ENCODE measurements at regions not wholly inside any gene's neighbourhood (a gene's known extent, or its start where the extent isn't known, plus 50 kb on each side); places are given as distances from the start of the nearest gene placed in this dataset.

DNA sequence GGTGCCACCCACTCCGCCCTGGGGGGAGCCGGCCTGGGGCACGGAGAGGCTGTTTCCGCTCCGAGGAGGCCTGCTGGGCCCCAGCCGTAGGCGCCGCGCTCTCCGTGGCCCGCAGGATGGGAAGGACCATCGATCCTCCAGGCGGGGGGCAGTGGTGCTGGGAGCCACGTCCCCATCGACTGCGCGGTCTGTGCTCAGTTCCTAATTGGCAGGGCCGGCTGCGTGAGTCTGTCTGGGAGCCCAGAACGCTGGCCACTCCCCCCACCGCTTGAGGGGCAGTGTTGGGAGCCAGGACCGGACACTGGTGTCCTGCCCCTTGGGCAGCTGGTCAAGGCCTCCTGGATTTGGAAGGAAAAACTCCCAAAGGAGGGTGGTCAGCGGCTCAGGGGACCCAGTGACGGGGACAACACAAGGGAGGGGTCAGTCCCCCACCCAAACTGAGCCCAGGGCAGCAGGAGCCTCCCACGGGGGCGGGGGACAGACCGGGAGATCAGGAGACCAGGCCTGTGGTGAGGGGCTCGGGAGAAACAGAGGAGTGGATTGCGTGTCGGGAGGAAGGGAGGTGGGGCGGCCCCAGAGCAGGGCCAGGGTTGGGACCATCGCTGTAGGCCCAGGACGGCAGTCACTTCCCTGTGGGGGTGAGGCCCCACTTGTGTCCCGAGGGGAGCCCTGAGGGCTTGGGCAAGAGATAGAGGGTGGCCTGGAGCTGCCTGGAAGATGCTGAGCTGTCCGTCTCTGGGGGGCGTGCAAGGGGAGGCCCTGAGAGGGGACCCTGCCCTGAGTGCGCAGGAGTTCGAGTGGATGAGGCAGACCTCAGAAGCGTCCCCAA, 89.0 kb downstream of the UNCX start:
- Histone ChIP-seq H2AFZ (ENCODE audit: low read length) (no peak overlapping the region), H3K4me1 (ENCODE audit: low read length) (no peaks in the 10 kb centered on the region), H3K79me2 (ENCODE audit: low read length) (no peaks in the 10 kb centered on the region), H3K4me2 (ENCODE audit: low read depth, low read length) (no peak overlapping the region), H3K4me3 (ENCODE audit: low read length) (no peak overlapping the region), H3K9ac (ENCODE audit: low read length) (no peak overlapping the region), H4K20me1 (ENCODE audit: insufficient read depth, low read length) (no peaks in the 10 kb centered on the region), H3K27ac (ENCODE audit: low read length) (no peak overlapping the region), H3F3A (ENCODE audit: insufficient read depth, low read length) (no peaks in the 10 kb centered on the region), H3K9me3 (replicated peaks; ENCODE audit: insufficient read depth, low read length) (no peaks in the 10 kb centered on the region), H3K27me3 (replicated peaks; ENCODE audit: insufficient read depth, low read length) (peaks cover 72% of the 10 kb centered on the region), H3K36me3 (replicated peaks; ENCODE audit: insufficient read depth, low read length) (no peaks in the 10 kb centered on the region), H3K9me2 (replicated peaks; ENCODE audit: insufficient read depth, low read length) (no peaks in the 10 kb centered on the region)
- no peak for DNase-seq
- no peak for TF ChIP-seq EZH2phosphoT487 (IDR thresholded peaks at IDR 0.05; ENCODE audit: low read length)
- no peak for TF ChIP-seq EZH2 (optimal IDR thresholded peaks at IDR 0.05; ENCODE audit: low read depth, low read length)
- TF ChIP-seq, protein P1, sequence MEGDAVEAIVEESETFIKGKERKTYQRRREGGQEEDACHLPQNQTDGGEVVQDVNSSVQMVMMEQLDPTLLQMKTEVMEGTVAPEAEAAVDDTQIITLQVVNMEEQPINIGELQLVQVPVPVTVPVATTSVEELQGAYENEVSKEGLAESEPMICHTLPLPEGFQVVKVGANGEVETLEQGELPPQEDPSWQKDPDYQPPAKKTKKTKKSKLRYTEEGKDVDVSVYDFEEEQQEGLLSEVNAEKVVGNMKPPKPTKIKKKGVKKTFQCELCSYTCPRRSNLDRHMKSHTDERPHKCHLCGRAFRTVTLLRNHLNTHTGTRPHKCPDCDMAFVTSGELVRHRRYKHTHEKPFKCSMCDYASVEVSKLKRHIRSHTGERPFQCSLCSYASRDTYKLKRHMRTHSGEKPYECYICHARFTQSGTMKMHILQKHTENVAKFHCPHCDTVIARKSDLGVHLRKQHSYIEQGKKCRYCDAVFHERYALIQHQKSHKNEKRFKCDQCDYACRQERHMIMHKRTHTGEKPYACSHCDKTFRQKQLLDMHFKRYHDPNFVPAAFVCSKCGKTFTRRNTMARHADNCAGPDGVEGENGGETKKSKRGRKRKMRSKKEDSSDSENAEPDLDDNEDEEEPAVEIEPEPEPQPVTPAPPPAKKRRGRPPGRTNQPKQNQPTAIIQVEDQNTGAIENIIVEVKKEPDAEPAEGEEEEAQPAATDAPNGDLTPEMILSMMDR (IDR thresholded peaks at IDR 0.05; ENCODE audit: low read length), result no peak

DNA sequence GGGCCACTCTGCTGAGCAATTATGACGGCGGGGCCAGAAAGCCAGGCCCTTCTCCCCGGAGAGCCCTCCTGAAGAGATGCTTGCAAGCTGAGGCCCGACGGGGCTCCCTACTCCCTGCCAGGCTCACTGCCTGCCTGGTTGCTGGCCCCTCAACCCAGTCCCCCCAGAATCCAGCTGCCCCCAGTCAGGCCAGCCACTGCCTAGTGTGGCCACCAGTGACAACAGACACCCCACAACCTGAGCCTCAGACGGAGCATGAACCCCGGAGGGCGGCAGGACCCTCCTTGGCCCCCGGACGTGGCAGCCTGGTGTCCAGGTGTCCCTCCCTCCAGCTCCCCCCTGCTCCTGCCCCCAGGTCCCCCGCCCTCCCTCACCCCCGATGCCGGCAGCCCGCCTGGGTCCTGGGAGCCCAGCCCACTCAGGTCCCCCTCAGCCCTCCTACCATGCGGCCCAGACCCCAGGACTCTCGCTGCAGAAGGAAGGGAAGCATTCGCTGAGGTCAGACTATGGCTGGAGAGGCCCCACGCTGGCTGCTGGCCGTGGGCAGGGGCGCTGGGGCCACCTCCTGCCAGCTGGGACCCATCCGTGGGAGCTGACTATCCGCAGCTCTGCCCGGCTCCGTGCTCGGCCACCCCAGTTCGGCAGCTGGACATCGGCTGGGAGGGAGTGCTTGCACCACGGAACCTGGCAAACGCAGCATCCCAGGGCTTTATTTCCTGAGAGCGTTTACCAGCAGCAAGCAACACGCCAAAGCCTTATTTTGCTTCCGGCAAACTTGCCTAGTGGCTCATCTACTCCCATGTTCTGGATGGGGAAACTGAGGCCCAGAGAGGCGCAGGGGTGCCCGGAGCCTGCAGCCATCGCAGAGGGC, 89.8 kb downstream of the UNCX start:
- no peaks in the 10 kb centered on the region for H3K36me3 ChIP-seq (replicated peaks; ENCODE audit: insufficient read depth, low read length)
- no peaks in the 10 kb centered on the region for H3K4me1 ChIP-seq (ENCODE audit: low read length)
- no peak overlapping the region for H2AFZ ChIP-seq (ENCODE audit: low read length)
- peaks cover 73% of the 10 kb centered on the region for H3K27me3 ChIP-seq (replicated peaks; ENCODE audit: insufficient read depth, low read length)
- no peaks in the 10 kb centered on the region for H3K9me2 ChIP-seq (replicated peaks; ENCODE audit: insufficient read depth, low read length)
- no peak for DNase-seq
- no peak overlapping the region for H3K27ac ChIP-seq (ENCODE audit: low read length)
- no peak overlapping the region for H3K4me3 ChIP-seq (ENCODE audit: low read length)
- no peak overlapping the region for H3K4me2 ChIP-seq (ENCODE audit: low read depth, low read length)
- no peaks in the 10 kb centered on the region for H3K9me3 ChIP-seq (replicated peaks; ENCODE audit: insufficient read depth, low read length)
- no peaks in the 10 kb centered on the region for H3F3A ChIP-seq (ENCODE audit: insufficient read depth, low read length)
- H3K79me2 ChIP-seq (ENCODE audit: low read length), result no peaks in the 10 kb centered on the region
- H3K9ac ChIP-seq (ENCODE audit: low read length), result no peak overlapping the region
- TF ChIP-seq EZH2phosphoT487 (IDR thresholded peaks at IDR 0.05; ENCODE audit: low read length) (no peak), EZH2 (optimal IDR thresholded peaks at IDR 0.05; ENCODE audit: low read depth, low read length) (no peak)
- TF ChIP-seq, protein P1 (IDR thresholded peaks at IDR 0.05; ENCODE audit: low read length), result no peak
- no peaks in the 10 kb centered on the region for H4K20me1 ChIP-seq (ENCODE audit: insufficient read depth, low read length)

DNA sequence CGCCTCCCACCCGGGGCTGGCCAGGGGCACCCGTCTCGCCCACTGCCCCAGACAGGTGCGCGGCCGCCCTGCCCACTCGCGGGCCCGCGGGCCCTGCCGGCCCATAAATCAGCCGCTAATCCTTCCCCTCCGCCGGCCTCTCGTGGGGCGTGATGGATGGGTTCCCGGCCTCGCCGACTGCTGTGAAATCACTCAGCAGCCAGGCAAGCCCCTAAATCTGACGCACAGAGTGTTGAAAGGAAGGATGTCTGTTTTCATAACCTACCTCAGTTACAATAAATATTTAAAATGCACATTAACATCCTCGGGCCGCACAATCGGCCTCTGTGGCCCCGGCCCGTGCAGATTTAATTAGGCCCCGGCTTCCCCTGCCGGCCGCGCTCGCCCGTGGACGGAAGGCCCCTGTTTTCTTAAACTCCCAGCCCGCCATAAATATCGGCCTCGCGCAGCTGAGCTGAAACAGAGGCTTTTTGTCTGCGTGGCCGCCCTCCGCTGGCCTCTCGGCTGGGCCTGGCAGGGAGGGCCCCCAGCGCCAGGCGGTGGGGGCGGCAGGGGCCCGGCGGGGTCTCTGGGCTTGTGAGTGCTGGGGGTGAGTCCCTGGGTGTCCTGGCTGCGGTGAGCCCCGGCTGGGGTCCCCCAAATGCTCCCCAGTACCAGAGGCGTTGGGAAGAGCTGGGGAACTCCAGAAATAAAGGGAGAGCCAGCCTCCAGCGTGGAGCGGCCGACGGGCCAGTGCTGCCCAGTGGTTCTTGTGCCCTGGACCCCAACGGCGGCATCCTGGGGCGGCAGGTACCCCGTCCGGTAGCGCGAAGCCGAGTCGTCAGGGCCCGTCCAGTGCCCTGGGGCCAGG, 90.7 kb downstream of the UNCX start:
- H3K4me2 ChIP-seq (ENCODE audit: low read depth, low read length), result no peak overlapping the region
- DNase-seq, result no peak
- H4K20me1 ChIP-seq (ENCODE audit: insufficient read depth, low read length), result no peaks in the 10 kb centered on the region
- H3K9ac ChIP-seq (ENCODE audit: low read length), result no peak overlapping the region
- no peaks in the 10 kb centered on the region for H3K4me1 ChIP-seq (ENCODE audit: low read length)
- no peak overlapping the region for H3K4me3 ChIP-seq (ENCODE audit: low read length)
- TF ChIP-seq EZH2 (optimal IDR thresholded peaks at IDR 0.05; ENCODE audit: low read depth, low read length), result no peak
- TF ChIP-seq EZH2phosphoT487 (IDR thresholded peaks at IDR 0.05; ENCODE audit: low read length), result no peak
- no peaks in the 10 kb centered on the region for H3K36me3 ChIP-seq (replicated peaks; ENCODE audit: insufficient read depth, low read length)
- no peaks in the 10 kb centered on the region for H3F3A ChIP-seq (ENCODE audit: insufficient read depth, low read length)
- no peak overlapping the region for H3K27ac ChIP-seq (ENCODE audit: low read length)
- no peaks in the 10 kb centered on the region for H3K9me2 ChIP-seq (replicated peaks; ENCODE audit: insufficient read depth, low read length)
- H3K9me3 ChIP-seq (replicated peaks; ENCODE audit: insufficient read depth, low read length), result no peaks in the 10 kb centered on the region
- H3K79me2 ChIP-seq (ENCODE audit: low read length), result no peaks in the 10 kb centered on the region
- peaks cover 70% of the 10 kb centered on the region for H3K27me3 ChIP-seq (replicated peaks; ENCODE audit: insufficient read depth, low read length)
- no peak overlapping the region for H2AFZ ChIP-seq (ENCODE audit: low read length)
